HG02884 (cell line): ENCODE measurements at regions not wholly inside any gene's neighbourhood (a gene's known extent, or its start where the extent isn't known, plus 50 kb on each side); places are given as distances from the start of the nearest gene placed in this dataset.

Source experiments
- ATAC-seq: cut with Tn5 transposase; IDR thresholded peaks from one replicate; pipeline ENCODE4 v1.9.1; 2021; ENCODE audit warnings: mild to moderate bottlenecking, moderate library complexity; ENCODE audit not compliant: unreplicated experiment

DNA sequence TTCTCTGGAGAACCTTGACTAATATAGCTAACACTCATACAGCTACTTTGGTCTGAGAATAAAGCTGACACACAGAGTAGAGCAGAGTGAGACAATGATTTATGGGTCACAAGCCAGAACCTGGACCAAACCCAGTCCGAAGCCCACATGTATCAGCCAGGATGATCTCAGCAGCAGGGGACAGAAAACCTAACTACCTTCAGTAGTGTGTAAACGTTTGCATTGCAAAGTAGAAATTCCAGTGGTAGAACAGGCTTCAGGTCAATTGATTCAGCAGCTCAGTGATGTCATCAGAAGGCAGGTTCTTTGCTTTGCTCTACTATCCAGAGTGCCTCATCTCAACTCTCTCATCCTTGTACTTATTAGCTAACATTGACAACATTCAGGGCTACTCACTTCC is 62.5 kb upstream of the PALS2 start:
- no peak for ATAC-seq

- ATAC-seq, result no peak
These were observed 56.1 kb upstream of the PALS2 start for GRCh38 chr7:24517166-24517565.

DNA sequence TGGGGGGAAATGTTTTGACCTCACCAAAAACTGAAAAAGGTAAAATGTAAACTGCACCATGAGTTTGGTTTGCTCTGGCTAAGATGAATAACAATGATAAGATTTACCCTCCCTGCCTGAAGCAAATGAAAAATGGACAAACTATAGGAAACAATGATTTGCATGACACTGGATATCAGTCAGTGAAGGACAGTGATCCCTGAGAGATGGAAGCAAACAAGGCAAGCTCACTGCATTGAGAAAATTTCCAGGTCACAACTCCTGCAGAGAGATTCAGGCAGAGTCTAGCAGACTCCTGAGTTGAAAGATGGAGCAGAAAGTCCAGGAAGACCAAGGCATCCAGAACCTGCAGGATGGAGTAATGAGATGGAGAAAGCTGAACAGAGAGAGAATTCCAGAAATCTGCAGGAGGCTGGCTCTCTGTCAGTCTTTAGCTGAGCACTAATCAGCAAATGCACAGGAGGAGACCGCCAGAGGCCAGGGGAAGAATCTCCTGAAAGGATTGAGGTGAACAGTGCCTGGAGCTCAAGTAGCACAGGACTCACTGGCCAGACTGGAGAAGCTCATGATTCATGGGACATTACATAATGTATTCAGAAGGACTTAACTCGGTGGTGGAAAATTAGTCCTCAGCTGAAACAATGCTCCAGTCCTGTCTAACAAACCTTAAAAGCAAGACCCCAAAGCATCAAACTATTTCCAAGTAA is 51.2 kb upstream of the PALS2 start:
- no peak for ATAC-seq
